HG02623 (cell line): ENCODE measurements at regions not wholly inside any gene's neighbourhood (a gene's known extent, or its start where the extent isn't known, plus 50 kb on each side); places are given as distances from the start of the nearest gene placed in this dataset.
"Not testable (repeated sequence)": the region's sequence is repeated elsewhere in the genome, so short reads cannot be mapped to it uniquely, and the experiment has no call there.

Source experiments
- ATAC-seq: cut with Tn5 transposase; IDR thresholded peaks from one replicate; pipeline ENCODE4 v1.9.1; 2021; ENCODE audit warnings: moderate library complexity; ENCODE audit not compliant: unreplicated experiment

DNA sequence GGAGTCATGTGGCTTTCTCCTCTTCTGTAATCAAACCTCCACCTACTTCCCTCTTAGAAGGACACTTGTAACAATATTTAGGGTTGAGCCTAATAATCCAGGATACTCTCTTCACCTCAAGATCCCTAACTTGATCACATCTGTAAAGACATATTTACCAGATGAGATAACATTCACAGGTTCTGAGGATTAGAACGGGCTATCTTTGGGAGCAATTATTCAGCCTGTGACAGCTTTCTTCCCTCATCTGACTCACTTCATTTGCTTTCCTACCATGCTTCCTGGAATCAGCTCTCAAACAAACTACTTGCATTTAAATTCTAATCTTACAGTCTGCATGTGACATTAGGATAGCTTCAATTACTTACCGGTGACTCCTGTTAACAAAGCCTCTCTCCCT is 133.5 kb upstream of the NDST3 start:
- ATAC-seq: no peak

DNA sequence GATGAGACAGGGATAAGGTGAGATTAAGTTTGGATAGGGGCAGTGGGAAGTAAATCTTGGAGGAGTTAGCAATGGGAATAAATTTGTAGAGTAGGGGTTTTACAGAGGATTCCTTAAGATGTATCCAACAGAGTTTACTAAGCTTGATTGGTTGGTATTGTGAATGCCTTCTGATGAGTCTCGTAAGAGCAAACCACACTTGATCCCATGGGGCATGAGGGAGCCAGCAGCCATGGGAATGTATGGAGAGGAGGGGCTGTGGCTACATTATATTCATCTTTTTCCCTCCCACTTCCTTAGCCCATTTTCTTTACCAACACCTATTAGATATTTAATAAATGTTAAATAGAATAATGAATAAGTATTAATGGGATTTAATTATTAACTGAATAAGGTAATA is 126.6 kb upstream of the NDST3 start:
- ATAC-seq: no peak

DNA sequence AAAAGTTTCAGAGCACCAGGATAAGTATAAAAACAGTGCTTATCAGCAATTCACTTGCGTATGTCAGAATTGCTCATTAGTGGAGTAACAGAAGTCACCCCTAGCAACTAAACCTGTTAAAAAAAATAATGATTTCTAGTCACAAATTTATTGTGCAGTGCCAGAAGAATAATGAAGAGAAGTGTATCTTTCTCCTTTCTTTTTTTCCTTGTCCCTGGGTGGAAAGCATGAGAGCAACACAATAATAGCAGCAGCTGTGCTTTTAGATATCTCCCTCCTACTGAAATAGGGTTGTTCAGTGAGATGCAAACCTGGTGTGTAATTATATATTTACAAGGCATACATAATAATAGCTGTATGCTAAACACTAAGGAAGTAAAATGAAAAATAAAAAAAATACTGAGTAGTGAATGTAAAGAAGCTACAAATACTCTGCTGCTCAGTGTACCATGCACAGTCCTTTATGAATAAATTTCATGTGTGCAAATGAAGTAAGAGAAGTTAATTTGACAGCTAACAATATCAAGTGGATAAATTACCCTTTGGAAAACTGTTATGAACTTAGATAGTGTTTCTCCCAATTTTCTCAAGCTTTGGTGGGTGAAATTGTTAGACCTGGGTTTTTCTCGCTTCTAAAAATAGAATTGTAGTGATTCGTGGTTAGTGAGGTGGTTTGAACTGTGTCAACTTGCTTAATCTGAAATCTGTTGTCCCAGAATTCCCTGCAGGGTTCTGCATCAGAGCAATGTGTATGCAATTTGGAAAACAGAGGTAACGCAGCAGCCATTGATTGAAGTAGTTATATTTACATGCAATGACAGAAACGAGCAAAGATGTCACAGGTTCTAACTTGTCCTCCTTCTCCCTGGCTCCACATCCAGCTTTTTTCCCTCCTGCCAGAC is 125.7 kb upstream of the NDST3 start:
- no peak for ATAC-seq

DNA sequence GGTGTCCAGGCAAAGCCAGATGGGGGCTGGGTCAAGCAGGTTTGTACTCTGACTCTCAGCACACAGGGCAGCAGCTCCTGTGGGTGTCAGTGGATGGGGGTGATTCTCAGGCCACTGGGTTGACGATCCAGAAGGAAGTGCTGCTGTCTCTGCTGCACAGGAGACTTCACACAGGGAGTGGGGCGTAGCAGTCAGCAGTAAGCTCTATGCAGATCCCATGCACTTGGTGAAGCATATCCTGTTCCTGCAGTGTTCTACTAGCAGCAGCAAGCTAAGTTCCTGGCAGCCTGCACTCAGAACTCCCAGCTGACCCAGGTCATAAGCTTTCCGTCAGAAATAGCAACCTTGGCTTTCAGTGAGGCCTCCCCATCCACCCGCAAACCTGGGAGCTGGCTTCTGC is 117.6 kb upstream of the NDST3 start:
- ATAC-seq: no peak

DNA sequence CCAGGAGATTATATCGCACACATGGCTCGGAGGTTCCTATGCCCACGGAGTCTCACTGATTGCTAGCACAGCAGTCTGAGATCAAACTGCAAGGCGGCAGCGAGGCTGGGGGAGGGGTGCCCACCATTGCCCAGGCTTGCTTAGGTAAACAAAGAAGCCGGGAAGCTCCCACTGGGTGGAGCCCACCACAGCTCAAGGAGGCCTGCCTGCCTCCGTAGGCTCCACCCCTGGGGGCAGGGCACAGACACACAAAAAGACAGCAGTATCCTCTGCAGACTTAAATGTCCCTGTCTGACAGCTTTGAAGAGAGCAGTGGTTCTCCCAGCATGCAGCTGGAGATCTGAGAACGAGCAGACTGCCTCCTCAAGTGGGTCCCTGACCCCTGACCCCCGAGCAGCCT is 112.0 kb upstream of the NDST3 start:
- not testable (repeated sequence) for ATAC-seq

DNA sequence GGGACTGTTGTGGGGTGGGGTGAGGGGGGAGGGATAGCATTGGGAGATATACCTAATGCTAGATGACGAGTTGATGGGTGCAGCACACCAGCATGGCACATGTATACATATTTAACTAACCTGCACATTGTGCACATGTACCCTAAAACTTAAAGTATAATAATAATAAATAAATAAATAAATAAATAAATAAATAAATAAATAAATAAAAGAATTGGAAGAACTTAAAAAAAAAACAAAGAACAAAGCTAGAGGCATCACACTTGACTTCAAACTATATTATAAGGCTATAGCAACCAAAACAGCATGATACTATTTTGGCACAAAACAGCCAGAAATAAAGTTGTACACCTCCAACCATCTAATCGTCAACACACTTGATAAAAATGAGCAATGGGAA is 106.5 kb upstream of the NDST3 start:
- not testable (repeated sequence) for ATAC-seq

DNA sequence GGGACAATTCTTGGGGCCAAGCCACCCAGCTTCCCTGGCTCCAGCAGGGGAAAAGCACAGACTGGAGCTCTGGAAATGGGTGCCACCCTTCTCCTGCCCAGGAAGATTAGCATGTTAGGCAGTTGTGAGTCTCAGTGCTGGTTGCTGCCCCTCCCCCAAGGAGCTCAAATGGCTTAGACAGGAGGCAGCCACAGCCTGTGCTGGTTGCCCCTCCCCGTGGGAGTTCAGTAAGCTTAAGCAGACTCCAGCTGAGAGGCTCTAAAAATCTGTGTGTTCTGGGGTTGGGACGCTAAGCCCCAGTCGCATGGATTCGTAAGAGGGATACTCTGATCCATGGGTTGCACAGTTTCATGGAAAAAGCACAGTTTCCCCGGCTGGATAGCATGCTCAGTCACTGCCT is 92.7 kb upstream of the NDST3 start:
- no peak for ATAC-seq

DNA sequence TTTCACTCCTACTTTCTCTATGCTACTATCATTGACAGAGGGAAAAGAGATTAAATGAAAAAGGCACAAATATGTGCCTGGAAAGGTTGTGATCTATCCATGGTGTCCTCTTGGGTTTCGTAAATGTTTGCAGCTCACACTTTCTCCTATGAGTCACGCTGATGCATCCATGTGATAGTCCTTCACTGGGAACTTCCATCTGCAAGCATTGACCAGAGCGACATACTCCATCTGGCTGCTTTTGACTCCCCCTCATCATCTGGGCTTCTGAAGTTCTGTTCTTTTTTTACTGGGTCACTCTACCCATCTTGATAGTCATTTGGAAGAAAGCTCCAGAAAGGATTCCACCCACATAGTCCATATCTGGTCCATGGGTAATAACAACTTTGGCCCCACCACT is 84.7 kb upstream of the NDST3 start:
- ATAC-seq: no peak

DNA sequence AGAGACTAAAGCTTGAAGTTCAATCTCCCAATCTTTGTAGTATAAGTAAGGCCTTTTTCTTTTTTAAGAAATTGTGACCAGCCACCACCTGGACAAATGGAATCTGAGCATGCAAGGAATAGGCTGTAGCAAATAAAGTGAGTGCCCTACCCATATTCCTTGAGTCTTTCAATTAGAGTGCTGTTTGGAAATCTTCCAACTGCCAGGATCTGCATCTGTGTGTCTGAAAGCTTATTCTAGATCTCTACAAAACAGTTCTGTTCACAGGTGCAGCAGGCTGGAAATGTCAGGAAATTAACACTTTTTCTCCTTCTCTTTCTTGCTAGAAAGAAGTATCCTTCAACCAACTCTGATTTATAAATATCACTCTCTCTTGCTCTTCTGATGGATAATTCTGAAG is 76.7 kb upstream of the NDST3 start:
- ATAC-seq: no peak

DNA sequence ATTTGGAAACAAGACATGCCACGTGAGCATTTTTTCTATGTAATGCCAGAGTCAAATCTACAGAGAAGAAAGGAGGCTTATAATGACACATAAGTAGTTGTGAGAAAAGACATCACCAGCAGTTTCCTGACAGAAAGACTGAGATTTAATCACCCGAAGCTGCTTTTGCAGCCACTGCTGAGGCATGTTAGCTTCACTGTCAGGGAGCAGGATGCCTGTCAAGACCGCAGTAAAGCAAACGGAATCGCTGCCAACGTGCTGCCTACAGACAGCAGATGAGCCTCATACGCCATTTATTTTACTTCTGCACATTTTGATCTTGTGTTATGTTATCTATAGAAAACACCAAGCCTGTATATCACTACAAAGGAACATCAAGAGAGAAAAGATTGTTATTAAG is 68.7 kb upstream of the NDST3 start:
- ATAC-seq: no peak

DNA sequence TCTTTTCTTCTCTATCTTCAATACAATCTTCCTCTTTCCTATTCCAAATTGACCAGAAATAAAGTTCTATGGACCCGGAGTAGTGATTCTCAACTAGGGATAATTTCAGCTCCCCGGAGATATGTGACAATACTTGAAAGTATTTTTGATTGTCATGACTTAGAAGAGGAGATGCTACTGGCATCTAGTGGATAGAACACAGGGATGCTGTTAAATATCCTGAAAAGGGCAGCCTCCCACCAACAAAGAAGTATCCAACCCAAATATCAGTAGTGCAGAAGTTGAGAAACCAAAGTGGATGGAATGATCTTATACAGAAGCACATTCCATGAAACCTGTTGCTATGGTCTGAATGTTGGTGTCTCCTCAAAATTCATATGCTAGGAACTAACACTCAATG is 65.7 kb upstream of the NDST3 start:
- no peak for ATAC-seq

DNA sequence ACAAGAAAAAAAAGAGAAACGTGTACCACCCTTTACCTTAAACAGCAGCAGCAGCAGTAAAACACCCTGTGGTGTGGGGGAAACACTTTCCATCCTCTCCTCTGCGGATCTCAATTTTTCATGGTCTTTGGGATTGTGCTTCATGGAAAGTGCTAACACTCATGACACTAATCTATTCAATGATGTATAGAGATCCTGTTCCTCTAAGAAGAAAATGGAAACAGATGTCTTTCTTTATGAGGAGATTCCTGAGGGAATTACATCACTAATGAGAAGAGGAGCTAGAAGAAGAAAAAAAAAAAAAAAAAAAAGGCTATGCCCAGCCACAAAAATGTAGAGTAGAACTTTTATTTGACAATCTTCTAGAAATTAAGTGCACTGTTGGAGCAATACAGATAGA is 62.9 kb upstream of the NDST3 start:
- ATAC-seq: no peak

DNA sequence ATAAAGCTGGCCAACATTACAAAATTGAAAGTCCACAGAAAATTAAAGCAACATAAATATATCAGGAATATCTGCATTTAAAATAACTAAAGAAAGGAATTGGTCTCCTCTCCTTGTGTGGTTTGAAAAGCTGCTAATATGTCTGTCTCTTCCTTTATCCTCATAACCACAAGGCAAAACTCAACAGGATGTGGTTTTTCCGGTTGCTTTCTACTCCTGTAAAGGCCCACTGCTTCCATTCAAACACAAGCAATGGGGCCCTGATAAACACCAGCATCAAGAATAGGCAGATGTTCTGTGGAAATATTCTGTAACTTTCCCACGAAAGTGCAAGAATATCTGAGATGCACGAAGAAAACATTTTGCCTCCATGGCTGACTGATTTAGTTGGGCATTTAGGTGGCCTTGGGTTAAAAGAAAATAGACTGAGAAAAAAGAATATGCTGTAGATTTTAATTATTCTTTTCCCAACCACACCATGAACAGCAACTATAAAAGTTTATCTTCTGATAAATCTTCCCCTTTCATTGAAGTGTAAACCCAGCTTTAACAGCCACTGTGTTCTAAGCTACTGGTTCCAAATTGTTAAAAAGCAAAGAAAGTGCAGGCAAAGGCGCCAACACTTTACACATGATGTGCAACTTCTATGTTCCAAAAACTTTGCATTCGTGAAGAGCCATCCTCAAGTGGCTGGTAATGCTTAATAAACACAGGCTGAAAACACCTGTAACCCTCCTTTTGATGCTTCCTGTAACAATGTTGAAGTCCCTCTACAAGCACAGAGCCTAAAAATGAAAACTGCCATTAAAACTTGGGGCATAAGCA is 50.5 kb upstream of the NDST3 start:
- ATAC-seq: no peak

DNA sequence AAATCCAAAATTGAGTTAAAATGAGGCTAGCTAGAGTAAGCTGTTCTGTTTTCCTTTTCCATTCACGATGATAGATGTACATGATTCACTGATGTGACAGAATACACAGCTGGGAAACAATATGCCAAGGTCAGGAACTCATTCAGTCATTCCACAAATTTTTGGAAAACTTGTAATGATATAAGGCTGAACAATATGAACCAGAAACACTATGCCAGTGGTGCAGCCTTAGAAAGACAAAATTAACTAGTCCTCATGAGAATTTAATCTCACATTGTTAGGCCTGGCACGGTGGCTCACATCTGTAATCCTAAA is 50.0 kb upstream of the NDST3 start:
- ATAC-seq: no peak
